ENCODE measurements at regions not wholly inside any gene's neighbourhood (a gene's known extent, or its start where the extent isn't known, plus 50 kb on each side); places are given as distances from the start of the nearest gene placed in this dataset.

DNA sequence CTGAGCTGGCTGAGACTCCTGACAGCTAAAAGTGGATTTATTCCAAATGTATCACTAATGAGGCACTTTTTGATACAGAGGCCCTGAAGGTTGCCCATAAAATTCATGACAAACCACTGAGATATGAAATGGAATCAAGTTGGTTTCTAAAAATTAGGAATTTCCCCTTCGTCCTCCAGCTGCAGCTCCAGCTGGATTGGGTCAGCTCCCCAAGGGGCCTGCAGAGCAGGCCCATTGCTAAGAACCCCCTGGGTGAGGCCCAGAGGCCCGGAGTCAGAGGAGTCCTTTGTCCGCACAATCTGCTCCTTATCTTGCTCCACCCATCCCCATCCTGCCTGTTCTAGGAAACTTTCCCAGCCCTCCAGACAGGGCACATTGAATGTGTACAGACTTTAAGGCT, 163.5 kb upstream of the TOP1 start:
- H3K36me3 ChIP-seq (ENCODE audit: insufficient read depth, low read length), result no peaks in the 10 kb centered on the region
- H3K27me3 Mint-ChIP-seq, result no peaks in the 10 kb centered on the region
- ChIA-PET CTCF (no interaction called here), POLR2A (no interaction called here)
- ATAC-seq (ENCODE audit: poor library complexity) (no peak), DNase-seq (no peak)
- H3K9me3 Mint-ChIP-seq, result no peaks in the 10 kb centered on the region
- no peaks in the 10 kb centered on the region for H3K27me3 ChIP-seq (ENCODE audit: control insufficient read depth in 1 of 2, insufficient read depth in 2 of 2, low read length in 2 of 2)
- intact Hi-C loops (cut with DNase I, micrococcal nuclease), result no loop called here
- H3K4me3 Mint-ChIP-seq, result no peak overlapping the region
- H3K4me1 Mint-ChIP-seq (ENCODE audit: low read depth), result no peaks in the 10 kb centered on the region
- H3K4me1 ChIP-seq (ENCODE audit: insufficient read depth, low read length), result no peaks in the 10 kb centered on the region
- H3K36me3 Mint-ChIP-seq (ENCODE audit: low read depth), result no peaks in the 10 kb centered on the region
- H3K27ac Mint-ChIP-seq, result no peak overlapping the region
- no peaks in the 10 kb centered on the region for H3K9me3 ChIP-seq (ENCODE audit: control insufficient read depth in 1 of 2, insufficient read depth in 1 of 2, low read length in 2 of 2)
- H3K27ac ChIP-seq (ENCODE audit: low read depth in 1 of 2, low read length in 2 of 2), result no peak overlapping the region
- no peak overlapping the region for H3K4me3 ChIP-seq (ENCODE audit: low read length)
- TF ChIP-seq, protein P1, sequence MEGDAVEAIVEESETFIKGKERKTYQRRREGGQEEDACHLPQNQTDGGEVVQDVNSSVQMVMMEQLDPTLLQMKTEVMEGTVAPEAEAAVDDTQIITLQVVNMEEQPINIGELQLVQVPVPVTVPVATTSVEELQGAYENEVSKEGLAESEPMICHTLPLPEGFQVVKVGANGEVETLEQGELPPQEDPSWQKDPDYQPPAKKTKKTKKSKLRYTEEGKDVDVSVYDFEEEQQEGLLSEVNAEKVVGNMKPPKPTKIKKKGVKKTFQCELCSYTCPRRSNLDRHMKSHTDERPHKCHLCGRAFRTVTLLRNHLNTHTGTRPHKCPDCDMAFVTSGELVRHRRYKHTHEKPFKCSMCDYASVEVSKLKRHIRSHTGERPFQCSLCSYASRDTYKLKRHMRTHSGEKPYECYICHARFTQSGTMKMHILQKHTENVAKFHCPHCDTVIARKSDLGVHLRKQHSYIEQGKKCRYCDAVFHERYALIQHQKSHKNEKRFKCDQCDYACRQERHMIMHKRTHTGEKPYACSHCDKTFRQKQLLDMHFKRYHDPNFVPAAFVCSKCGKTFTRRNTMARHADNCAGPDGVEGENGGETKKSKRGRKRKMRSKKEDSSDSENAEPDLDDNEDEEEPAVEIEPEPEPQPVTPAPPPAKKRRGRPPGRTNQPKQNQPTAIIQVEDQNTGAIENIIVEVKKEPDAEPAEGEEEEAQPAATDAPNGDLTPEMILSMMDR (IDR thresholded peaks at IDR 0.05), result no peak

DNA sequence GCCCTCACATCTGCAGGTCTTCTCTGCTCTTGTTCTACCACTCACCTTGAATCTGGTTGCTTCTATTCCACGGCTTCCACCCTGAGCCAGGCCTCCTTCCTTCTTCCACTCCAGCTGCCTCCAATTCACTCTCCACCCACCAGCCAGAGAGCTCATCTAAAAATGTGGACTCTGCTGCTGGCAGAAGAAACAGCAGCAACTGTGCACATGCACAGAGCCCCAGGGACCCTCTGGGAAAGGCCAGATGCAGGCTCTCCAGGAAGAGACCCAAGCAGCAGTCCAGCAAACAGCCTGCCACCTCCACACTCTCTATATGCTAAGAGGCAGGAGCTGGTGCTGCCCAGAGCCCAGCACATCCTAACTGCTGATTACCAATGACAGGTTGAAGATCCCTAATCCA, 162.6 kb upstream of the TOP1 start:
- TF ChIP-seq, protein P1 (IDR thresholded peaks at IDR 0.05), result no peak
- Mint-ChIP-seq H3K27ac (no peak overlapping the region), H3K36me3 (ENCODE audit: low read depth) (no peaks in the 10 kb centered on the region), H3K9me3 (no peaks in the 10 kb centered on the region), H3K4me3 (no peak overlapping the region), H3K27me3 (no peaks in the 10 kb centered on the region), H3K4me1 (ENCODE audit: low read depth) (no peaks in the 10 kb centered on the region)
- Histone ChIP-seq H3K27me3 (ENCODE audit: control insufficient read depth in 1 of 2, insufficient read depth in 2 of 2, low read length in 2 of 2) (no peaks in the 10 kb centered on the region), H3K9me3 (ENCODE audit: control insufficient read depth in 1 of 2, insufficient read depth in 1 of 2, low read length in 2 of 2) (no peaks in the 10 kb centered on the region), H3K36me3 (ENCODE audit: insufficient read depth, low read length) (no peaks in the 10 kb centered on the region), H3K4me3 (ENCODE audit: low read length) (no peak overlapping the region), H3K4me1 (ENCODE audit: insufficient read depth, low read length) (no peaks in the 10 kb centered on the region), H3K27ac (ENCODE audit: low read depth in 1 of 2, low read length in 2 of 2) (no peak overlapping the region)
- intact Hi-C loops (cut with DNase I, micrococcal nuclease), result no loop called here
- POLR2A ChIA-PET, result no interaction called here
- DNase-seq, result no peak
- CTCF ChIA-PET, result no interaction called here
- ATAC-seq (ENCODE audit: poor library complexity), result no peak

DNA sequence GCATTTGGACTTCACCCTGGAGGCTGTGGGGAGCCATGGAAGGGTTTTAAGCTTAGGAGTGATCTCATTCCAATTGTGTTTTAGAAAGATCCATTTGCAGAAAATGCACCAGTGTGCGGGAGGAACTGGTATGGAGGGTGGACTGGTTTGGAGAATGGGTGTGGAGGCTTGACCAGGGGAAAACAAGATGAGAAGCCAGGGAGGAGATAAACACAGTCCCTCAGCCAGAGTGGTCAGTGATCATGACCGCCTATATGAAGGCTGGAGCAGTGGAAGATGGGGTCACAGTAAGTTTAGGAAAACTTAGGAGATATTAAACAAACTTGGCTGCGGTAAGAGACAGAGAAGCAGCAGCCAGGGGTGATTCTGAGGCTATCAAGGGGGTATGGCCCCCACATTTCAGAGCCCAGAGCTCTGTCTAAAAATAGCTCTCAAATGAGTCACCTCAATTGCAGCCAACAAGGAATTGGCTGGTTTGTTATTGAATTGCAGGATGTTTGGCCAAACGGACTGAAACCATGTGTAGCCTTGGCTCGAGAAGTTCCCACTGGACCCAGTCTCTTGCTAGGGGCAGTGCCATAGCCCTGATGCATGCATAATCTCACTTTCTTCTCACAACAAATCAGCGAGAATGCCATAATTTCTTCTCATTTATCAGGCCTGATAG, 159.9 kb upstream of the TOP1 start:
- DNase-seq (no peak), ATAC-seq (ENCODE audit: poor library complexity) (no peak)
- Histone ChIP-seq H3K27me3 (ENCODE audit: control insufficient read depth in 1 of 2, insufficient read depth in 2 of 2, low read length in 2 of 2) (no peaks in the 10 kb centered on the region), H3K36me3 (ENCODE audit: insufficient read depth, low read length) (no peaks in the 10 kb centered on the region), H3K9me3 (ENCODE audit: control insufficient read depth in 1 of 2, insufficient read depth in 1 of 2, low read length in 2 of 2) (no peaks in the 10 kb centered on the region), H3K4me1 (ENCODE audit: insufficient read depth, low read length) (no peaks in the 10 kb centered on the region), H3K4me3 (ENCODE audit: low read length) (no peak overlapping the region), H3K27ac (ENCODE audit: low read depth in 1 of 2, low read length in 2 of 2) (no peak overlapping the region)
- Mint-ChIP-seq H3K27me3 (no peaks in the 10 kb centered on the region), H3K4me1 (ENCODE audit: low read depth) (no peaks in the 10 kb centered on the region), H3K4me3 (no peak overlapping the region), H3K36me3 (ENCODE audit: low read depth) (no peaks in the 10 kb centered on the region), H3K9me3 (no peaks in the 10 kb centered on the region), H3K27ac (no peak overlapping the region)
- ChIA-PET POLR2A (no interaction called here), CTCF (no interaction called here)
- intact Hi-C loops (cut with DNase I, micrococcal nuclease), result no loop called here
- TF ChIP-seq, protein P1 (IDR thresholded peaks at IDR 0.05), result no peak

Measured in CD4-positive, alpha-beta T cell (primary cell).